ENCODE measurements at regions not wholly inside any gene's neighbourhood (a gene's known extent, or its start where the extent isn't known, plus 50 kb on each side); places are given as distances from the start of the nearest gene placed in this dataset.

DNA sequence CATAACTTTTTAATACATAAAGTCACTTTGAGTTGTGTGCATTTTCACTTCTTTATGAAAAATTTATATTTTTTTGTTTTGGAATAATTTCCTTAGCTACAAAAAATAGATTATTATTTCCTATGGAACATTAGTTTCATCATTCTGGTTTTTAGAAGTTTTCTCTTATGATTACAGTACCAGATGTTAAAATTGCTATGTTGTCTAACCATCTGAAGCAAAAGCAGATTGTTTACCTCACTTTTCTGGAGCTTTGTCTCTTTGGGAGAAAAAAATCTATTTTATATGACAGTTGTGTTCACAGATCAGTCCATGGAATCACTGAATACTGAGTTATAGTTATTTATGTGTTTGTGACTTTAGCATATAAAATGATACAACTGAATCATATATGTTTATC is 708.9 kb upstream of the RIOK2 start:
- Histone ChIP-seq H3K4me1 (ENCODE audit: control insufficient read depth in 1 of 2, low read depth in 2 of 2) (no peaks in the 10 kb centered on the region), H3K27me3 (replicated peaks; ENCODE audit: insufficient read depth) (no peaks in the 10 kb centered on the region), H3K4me3 (no peak overlapping the region), H3K27ac (no peak overlapping the region), H3K36me3 (no peaks in the 10 kb centered on the region), H3K9me3 (no peaks in the 10 kb centered on the region)
- no peak for ATAC-seq (ENCODE audit: insufficient number of reproducible peaks, low FRiP score, low read depth)
- TF ChIP-seq, protein P1, sequence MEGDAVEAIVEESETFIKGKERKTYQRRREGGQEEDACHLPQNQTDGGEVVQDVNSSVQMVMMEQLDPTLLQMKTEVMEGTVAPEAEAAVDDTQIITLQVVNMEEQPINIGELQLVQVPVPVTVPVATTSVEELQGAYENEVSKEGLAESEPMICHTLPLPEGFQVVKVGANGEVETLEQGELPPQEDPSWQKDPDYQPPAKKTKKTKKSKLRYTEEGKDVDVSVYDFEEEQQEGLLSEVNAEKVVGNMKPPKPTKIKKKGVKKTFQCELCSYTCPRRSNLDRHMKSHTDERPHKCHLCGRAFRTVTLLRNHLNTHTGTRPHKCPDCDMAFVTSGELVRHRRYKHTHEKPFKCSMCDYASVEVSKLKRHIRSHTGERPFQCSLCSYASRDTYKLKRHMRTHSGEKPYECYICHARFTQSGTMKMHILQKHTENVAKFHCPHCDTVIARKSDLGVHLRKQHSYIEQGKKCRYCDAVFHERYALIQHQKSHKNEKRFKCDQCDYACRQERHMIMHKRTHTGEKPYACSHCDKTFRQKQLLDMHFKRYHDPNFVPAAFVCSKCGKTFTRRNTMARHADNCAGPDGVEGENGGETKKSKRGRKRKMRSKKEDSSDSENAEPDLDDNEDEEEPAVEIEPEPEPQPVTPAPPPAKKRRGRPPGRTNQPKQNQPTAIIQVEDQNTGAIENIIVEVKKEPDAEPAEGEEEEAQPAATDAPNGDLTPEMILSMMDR (IDR thresholded peaks at IDR 0.05) = no peak
- no peak for DNase-seq (ENCODE audit: low spot score)

DNA sequence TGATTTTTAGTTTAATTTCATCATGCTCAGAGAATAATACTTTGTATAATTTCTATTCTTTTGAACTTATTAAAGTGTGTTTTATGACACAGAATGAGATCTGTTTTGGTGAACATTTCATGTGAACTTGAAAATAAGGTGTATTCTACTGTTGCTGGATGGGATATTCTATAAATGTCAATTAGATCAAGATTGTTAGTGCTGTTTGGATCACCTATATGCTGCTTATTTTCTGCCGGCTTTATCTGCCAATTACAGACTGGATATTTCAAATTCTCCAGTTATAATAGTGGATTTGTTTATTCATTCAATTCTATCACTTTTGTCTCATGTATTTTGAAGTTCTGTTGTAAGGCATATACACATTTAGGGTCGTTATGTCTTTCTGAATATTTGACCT is 720.7 kb upstream of the RIOK2 start:
- TF ChIP-seq, protein P1 (IDR thresholded peaks at IDR 0.05) = no peak
- Histone ChIP-seq H3K9me3 (no peaks in the 10 kb centered on the region), H3K4me3 (no peak overlapping the region), H3K27me3 (replicated peaks; ENCODE audit: insufficient read depth) (no peaks in the 10 kb centered on the region), H3K36me3 (no peaks in the 10 kb centered on the region), H3K4me1 (ENCODE audit: control insufficient read depth in 1 of 2, low read depth in 2 of 2) (no peaks in the 10 kb centered on the region), H3K27ac (no peak overlapping the region)
- ATAC-seq (ENCODE audit: insufficient number of reproducible peaks, low FRiP score, low read depth) (no peak), DNase-seq (ENCODE audit: low spot score) (no peak)

DNA sequence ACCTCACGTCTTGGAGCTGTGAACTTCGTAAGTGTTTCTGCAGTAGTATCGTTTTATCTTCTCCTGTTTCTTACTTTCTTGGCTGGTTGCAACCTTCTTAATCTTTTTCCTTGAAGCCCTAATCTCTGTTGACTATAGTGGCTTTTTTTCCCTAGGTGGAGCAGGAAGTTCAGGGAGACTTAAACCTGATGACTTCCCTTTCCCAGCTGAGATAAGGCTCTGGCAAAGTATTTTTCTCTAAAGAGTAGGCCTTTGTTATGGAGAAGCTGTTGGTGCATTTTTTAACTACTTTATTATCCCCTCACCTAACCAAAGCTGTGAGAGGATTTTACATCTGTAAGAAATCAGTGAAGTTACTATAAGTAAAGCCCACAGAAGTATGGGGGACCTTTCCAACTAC is 723.1 kb upstream of the RIOK2 start:
- Histone ChIP-seq H3K27ac (no peak overlapping the region), H3K9me3 (no peaks in the 10 kb centered on the region), H3K4me3 (no peak overlapping the region), H3K27me3 (replicated peaks; ENCODE audit: insufficient read depth) (no peaks in the 10 kb centered on the region), H3K36me3 (no peaks in the 10 kb centered on the region), H3K4me1 (ENCODE audit: control insufficient read depth in 1 of 2, low read depth in 2 of 2) (no peaks in the 10 kb centered on the region)
- TF ChIP-seq, protein P1 (IDR thresholded peaks at IDR 0.05) = no peak
- ATAC-seq (ENCODE audit: insufficient number of reproducible peaks, low FRiP score, low read depth) = no peak
- no peak for DNase-seq (ENCODE audit: low spot score)

DNA sequence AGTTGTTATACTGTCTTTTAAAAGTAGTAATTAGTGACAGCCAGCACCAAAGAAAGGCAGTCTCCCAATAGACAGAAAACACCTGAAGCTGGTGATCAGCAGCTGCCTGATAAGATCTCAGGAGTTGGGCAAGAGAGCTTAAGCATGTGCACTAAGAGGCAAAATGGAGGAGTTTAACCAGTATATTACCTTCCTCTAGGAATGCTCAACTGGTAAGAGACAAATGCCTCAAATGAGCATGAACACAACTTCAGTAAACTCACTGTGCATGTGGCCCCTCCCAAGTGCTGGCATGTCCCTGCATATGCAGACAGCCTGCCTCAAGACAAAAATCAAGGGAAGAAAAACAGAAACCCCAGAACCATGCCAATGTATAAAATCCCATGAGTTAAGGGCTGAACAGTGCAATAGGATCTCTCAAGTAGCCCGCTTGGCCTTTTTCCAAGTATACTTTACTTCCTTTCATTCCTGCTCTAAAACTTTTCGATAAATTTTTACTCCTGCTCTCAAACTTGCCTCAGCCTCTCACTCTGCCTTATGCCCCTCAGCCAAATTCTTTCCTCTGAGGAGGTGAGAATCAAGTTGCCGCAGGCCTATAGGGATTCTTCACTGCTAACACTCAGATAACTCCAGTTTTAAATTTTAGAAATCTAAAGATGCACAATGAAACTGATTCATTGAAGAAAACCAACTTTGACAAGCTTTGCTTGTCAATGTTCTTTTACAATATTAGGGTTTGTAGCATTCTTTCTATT is 724.8 kb upstream of the RIOK2 start:
- no peaks in the 10 kb centered on the region for H3K4me1 ChIP-seq (ENCODE audit: control insufficient read depth in 1 of 2, low read depth in 2 of 2)
- H3K27me3 ChIP-seq (replicated peaks; ENCODE audit: insufficient read depth) = no peaks in the 10 kb centered on the region
- no peak for ATAC-seq (ENCODE audit: insufficient number of reproducible peaks, low FRiP score, low read depth)
- H3K36me3 ChIP-seq = no peaks in the 10 kb centered on the region
- no peak overlapping the region for H3K27ac ChIP-seq
- H3K4me3 ChIP-seq = no peak overlapping the region
- no peaks in the 10 kb centered on the region for H3K9me3 ChIP-seq
- no peak for DNase-seq (ENCODE audit: low spot score)
- TF ChIP-seq, protein P1 (IDR thresholded peaks at IDR 0.05) = no peak

DNA sequence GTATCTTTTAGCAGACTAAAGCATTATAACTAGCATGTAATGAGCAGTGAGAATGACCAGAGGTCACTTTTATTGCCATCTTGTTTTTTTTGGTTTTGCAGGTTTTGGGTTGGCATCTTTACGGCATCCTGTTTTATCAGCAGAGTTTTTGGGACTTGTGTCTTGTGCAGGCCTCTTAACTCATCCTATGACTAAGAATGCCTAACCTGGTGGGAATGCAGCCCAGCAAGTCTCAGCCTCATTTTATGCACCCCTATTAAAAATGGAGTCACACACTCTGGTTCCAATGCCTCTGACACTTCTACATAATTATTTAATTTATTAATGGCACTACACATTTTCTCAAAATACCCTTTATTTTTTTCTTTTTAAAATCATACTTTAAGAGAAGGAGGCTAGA is 726.5 kb upstream of the RIOK2 start:
- ATAC-seq (ENCODE audit: insufficient number of reproducible peaks, low FRiP score, low read depth) (no peak), DNase-seq (ENCODE audit: low spot score) (no peak)
- H3K4me3 ChIP-seq = no peak overlapping the region
- no peaks in the 10 kb centered on the region for H3K36me3 ChIP-seq
- no peaks in the 10 kb centered on the region for H3K4me1 ChIP-seq (ENCODE audit: control insufficient read depth in 1 of 2, low read depth in 2 of 2)
- H3K9me3 ChIP-seq = no peaks in the 10 kb centered on the region
- no peaks in the 10 kb centered on the region for H3K27me3 ChIP-seq (replicated peaks; ENCODE audit: insufficient read depth)
- H3K27ac ChIP-seq = no peak overlapping the region
- TF ChIP-seq, protein P1 (IDR thresholded peaks at IDR 0.05) = no peak

Data from thoracic aorta (tissue), 2 donors.